Uterus (tissue), 2 donors: ENCODE measurements at regions not wholly inside any gene's neighbourhood (a gene's known extent, or its start where the extent isn't known, plus 50 kb on each side); places are given as distances from the start of the nearest gene placed in this dataset.

ENCODE experiments used
- CTCF ChIP-seq, 4 experiments: fragments of 200-600 bp in 2 of 4; fragments of 450-650 bp in 2 of 4; sonication (generic) in 2 of 4; IDR thresholded peaks; one replicate each; pipeline ENCODE4 v1.5.1; 2016 to 2019; ENCODE audit warnings: antibody characterized with exemption in 4 of 4, mild to moderate bottlenecking in 2 of 4, moderate library complexity in 1 of 4
- POLR2A ChIP-seq, 2 donors: fragments of 450-650 bp; IDR thresholded peaks; one replicate each; pipeline ENCODE4 v1.6.1; 2016; ENCODE audit warnings: antibody characterized with exemption in 2 of 2, mild to moderate bottlenecking in 1 of 2, moderate library complexity in 1 of 2

GRCh38 chr20:52011093-52011492, 180.5 kb downstream of the ZFP64 start:
- TF ChIP-seq CTCF (IDR thresholded peaks at IDR 0.05): no peak
- no peak for TF ChIP-seq POLR2A (IDR thresholded peaks at IDR 0.05)
